HEK293 (cell line): ENCODE measurements at regions not wholly inside any gene's neighbourhood (a gene's known extent, or its start where the extent isn't known, plus 50 kb on each side); places are given as distances from the start of the nearest gene placed in this dataset.

Source experiments
- GLIS1 ChIP-seq: fragments of 450-650 bp; formaldehyde crosslinking; IDR thresholded peaks from 2 replicates; pipeline ENCODE4 v1.5.1; 2016; ENCODE audit warnings: missing biosample characterization, missing genetic modification characterization
- SCRT1 ChIP-seq: fragments of 450-650 bp; formaldehyde crosslinking; IDR thresholded peaks from 2 replicates; pipeline ENCODE4 v1.5.1; 2016; ENCODE audit warnings: missing biosample characterization, missing genetic modification characterization, borderline replicate concordance
- TCF7L2 ChIP-seq: IDR thresholded peaks from 2 replicates; pipeline ENCODE4 v1.6.1; 2011; ENCODE audit warnings: low read depth, mild to moderate bottlenecking, inconsistent platforms, low read length, moderate library complexity, borderline replicate concordance
- ZBTB7A ChIP-seq: fragments of 450-650 bp; formaldehyde crosslinking; IDR thresholded peaks from 2 replicates; pipeline ENCODE4 v1.5.1; 2016; ENCODE audit warnings: low read depth, missing biosample characterization, missing genetic modification characterization
- ZFP3 ChIP-seq: fragments of 450-650 bp; formaldehyde crosslinking; IDR thresholded peaks from 2 replicates; pipeline ENCODE4 v1.5.1; 2016; ENCODE audit warnings: low read depth, missing biosample characterization, missing genetic modification characterization
- ZNF121 ChIP-seq: fragments of 450-650 bp; formaldehyde crosslinking; IDR thresholded peaks from 2 replicates; pipeline ENCODE4 v1.5.1; 2016; ENCODE audit warnings: missing biosample characterization, missing genetic modification characterization
- ZNF324 ChIP-seq: fragments of 450-650 bp; formaldehyde crosslinking; IDR thresholded peaks from 2 replicates; pipeline ENCODE4 v1.5.1; 2016; ENCODE audit warnings: missing biosample characterization, missing genetic modification characterization
- TF ChIP-seq, protein P1 (sequence below): fragments of 450-650 bp; formaldehyde crosslinking; IDR thresholded peaks from 2 replicates; pipeline ENCODE4 v1.5.1; 2017; ENCODE audit warnings: missing biosample characterization, missing genetic modification characterization
- TF ChIP-seq, protein P2 (sequence below): fragments of 450-650 bp; formaldehyde crosslinking; IDR thresholded peaks from 2 replicates; pipeline ENCODE4 v1.5.1; 2016; ENCODE audit warnings: missing biosample characterization, missing genetic modification characterization
- TF ChIP-seq, protein P3 (sequence below): fragments of 450-650 bp; formaldehyde crosslinking; IDR thresholded peaks from 2 replicates; pipeline ENCODE4; 2016; ENCODE audit warnings: missing biosample characterization, missing genetic modification characterization
- TF ChIP-seq, protein P4 (sequence below): fragments of 450-650 bp; formaldehyde crosslinking; IDR thresholded peaks from 2 replicates; pipeline ENCODE4 v1.5.1; 2016; ENCODE audit warnings: missing biosample characterization, missing genetic modification characterization
- TF ChIP-seq, protein P5 (sequence below): fragments of 450-650 bp; formaldehyde crosslinking; conservative IDR thresholded peaks from 2 replicates; pipeline ENCODE4 v1.5.1; 2016; ENCODE audit warnings: low read depth, missing biosample characterization, missing genetic modification characterization
- TF ChIP-seq, protein P6 (sequence below): fragments of 450-650 bp; formaldehyde crosslinking; optimal IDR thresholded peaks from 2 replicates; pipeline ENCODE3; 2016; ENCODE audit warnings: missing biosample characterization, mild to moderate bottlenecking, missing genetic modification characterization
- TF ChIP-seq, protein P7 (sequence below): fragments of 450-650 bp; formaldehyde crosslinking; IDR thresholded peaks from 2 replicates; pipeline ENCODE4 v1.5.1; 2016; ENCODE audit warnings: missing biosample characterization, missing genetic modification characterization

DNA sequence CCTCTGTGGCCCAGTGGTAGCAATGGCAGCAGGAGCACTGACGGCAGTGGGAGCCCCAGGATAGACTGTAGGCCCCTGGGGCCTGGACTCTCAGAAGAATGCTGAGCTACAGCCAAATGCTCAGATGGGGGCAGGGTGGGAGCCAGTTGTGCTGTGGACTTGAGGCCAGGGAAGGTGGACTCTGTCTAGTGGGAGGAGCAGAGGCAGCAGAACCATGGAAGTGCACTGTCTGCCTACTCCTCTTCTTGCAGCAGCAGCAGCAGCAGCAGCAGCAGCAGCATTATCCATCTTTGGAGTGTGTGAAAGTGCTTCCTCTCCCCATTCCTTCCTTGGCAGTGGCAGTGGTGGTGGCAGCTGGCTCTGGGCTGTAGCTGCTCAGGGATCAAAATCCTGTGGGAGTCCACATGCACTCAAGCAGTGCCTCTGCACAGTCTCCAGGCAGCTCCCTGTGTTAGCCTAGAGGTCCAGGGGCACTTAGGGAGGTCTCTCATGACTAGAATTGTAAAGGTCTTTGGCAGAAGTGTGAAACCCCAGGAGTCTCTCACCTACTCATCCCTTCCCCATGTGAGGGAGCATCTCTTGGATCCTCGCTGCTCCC is 917.9 kb upstream of the B3GALT2 start:
- TF ChIP-seq TCF7L2, result no peak
- TF ChIP-seq, protein P1, sequence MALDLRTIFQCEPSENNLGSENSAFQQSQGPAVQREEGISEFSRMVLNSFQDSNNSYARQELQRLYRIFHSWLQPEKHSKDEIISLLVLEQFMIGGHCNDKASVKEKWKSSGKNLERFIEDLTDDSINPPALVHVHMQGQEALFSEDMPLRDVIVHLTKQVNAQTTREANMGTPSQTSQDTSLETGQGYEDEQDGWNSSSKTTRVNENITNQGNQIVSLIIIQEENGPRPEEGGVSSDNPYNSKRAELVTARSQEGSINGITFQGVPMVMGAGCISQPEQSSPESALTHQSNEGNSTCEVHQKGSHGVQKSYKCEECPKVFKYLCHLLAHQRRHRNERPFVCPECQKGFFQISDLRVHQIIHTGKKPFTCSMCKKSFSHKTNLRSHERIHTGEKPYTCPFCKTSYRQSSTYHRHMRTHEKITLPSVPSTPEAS (tag by site-specific recombination), result no peak
- TF ChIP-seq, protein P2, sequence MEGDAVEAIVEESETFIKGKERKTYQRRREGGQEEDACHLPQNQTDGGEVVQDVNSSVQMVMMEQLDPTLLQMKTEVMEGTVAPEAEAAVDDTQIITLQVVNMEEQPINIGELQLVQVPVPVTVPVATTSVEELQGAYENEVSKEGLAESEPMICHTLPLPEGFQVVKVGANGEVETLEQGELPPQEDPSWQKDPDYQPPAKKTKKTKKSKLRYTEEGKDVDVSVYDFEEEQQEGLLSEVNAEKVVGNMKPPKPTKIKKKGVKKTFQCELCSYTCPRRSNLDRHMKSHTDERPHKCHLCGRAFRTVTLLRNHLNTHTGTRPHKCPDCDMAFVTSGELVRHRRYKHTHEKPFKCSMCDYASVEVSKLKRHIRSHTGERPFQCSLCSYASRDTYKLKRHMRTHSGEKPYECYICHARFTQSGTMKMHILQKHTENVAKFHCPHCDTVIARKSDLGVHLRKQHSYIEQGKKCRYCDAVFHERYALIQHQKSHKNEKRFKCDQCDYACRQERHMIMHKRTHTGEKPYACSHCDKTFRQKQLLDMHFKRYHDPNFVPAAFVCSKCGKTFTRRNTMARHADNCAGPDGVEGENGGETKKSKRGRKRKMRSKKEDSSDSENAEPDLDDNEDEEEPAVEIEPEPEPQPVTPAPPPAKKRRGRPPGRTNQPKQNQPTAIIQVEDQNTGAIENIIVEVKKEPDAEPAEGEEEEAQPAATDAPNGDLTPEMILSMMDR, result no peak
- no peak for TF ChIP-seq GLIS1 (tag by site-specific recombination)
- TF ChIP-seq ZFP3, result no peak
- TF ChIP-seq, protein P3, sequence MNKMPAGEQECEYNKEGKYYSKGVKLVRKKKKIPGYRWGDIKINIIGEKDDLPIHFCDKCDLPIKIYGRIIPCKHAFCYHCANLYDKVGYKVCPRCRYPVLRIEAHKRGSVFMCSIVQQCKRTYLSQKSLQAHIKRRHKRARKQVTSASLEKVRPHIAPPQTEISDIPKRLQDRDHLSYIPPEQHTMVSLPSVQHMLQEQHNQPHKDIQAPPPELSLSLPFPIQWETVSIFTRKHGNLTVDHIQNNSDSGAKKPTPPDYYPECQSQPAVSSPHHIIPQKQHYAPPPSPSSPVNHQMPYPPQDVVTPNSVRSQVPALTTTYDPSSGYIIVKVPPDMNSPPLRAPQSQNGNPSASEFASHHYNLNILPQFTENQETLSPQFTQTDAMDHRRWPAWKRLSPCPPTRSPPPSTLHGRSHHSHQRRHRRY, result no peak
- TF ChIP-seq, protein P4, sequence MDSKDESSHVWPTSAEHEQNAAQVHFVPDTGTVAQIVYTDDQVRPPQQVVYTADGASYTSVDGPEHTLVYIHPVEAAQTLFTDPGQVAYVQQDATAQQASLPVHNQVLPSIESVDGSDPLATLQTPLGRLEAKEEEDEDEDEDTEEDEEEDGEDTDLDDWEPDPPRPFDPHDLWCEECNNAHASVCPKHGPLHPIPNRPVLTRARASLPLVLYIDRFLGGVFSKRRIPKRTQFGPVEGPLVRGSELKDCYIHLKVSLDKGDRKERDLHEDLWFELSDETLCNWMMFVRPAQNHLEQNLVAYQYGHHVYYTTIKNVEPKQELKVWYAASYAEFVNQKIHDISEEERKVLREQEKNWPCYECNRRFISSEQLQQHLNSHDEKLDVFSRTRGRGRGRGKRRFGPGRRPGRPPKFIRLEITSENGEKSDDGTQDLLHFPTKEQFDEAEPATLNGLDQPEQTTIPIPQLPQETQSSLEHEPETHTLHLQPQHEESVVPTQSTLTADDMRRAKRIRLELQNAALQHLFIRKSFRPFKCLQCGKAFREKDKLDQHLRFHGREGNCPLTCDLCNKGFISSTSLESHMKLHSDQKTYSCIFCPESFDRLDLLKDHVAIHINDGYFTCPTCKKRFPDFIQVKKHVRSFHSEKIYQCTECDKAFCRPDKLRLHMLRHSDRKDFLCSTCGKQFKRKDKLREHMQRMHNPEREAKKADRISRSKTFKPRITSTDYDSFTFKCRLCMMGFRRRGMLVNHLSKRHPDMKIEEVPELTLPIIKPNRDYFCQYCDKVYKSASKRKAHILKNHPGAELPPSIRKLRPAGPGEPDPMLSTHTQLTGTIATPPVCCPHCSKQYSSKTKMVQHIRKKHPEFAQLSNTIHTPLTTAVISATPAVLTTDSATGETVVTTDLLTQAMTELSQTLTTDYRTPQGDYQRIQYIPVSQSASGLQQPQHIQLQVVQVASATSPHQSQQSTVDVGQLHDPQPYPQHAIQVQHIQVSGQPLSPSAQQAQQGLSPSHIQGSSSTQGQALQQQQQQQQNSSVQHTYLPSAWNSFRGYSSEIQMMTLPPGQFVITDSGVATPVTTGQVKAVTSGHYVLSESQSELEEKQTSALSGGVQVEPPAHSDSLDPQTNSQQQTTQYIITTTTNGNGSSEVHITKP, result no peak
- TF ChIP-seq, protein P5, sequence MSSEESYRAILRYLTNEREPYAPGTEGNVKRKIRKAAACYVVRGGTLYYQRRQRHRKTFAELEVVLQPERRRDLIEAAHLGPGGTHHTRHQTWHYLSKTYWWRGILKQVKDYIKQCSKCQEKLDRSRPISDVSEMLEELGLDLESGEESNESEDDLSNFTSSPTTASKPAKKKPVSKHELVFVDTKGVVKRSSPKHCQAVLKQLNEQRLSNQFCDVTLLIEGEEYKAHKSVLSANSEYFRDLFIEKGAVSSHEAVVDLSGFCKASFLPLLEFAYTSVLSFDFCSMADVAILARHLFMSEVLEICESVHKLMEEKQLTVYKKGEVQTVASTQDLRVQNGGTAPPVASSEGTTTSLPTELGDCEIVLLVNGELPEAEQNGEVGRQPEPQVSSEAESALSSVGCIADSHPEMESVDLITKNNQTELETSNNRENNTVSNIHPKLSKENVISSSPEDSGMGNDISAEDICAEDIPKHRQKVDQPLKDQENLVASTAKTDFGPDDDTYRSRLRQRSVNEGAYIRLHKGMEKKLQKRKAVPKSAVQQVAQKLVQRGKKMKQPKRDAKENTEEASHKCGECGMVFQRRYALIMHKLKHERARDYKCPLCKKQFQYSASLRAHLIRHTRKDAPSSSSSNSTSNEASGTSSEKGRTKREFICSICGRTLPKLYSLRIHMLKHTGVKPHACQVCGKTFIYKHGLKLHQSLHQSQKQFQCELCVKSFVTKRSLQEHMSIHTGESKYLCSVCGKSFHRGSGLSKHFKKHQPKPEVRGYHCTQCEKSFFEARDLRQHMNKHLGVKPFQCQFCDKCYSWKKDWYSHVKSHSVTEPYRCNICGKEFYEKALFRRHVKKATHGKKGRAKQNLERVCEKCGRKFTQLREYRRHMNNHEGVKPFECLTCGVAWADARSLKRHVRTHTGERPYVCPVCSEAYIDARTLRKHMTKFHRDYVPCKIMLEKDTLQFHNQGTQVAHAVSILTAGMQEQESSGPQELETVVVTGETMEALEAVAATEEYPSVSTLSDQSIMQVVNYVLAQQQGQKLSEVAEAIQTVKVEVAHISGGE, result no peak
- no peak for TF ChIP-seq SCRT1
- TF ChIP-seq ZNF324 (tag by site-specific recombination), result no peak
- TF ChIP-seq ZNF121, result no peak
- TF ChIP-seq ZBTB7A (tag by site-specific recombination), result no peak
- TF ChIP-seq, protein P6, sequence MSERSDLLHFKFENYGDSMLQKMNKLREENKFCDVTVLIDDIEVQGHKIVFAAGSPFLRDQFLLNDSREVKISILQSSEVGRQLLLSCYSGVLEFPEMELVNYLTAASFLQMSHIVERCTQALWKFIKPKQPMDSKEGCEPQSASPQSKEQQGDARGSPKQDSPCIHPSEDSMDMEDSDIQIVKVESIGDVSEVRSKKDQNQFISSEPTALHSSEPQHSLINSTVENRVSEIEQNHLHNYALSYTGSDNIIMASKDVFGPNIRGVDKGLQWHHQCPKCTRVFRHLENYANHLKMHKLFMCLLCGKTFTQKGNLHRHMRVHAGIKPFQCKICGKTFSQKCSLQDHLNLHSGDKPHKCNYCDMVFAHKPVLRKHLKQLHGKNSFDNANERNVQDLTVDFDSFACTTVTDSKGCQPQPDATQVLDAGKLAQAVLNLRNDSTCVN, result no peak
- TF ChIP-seq, protein P7, sequence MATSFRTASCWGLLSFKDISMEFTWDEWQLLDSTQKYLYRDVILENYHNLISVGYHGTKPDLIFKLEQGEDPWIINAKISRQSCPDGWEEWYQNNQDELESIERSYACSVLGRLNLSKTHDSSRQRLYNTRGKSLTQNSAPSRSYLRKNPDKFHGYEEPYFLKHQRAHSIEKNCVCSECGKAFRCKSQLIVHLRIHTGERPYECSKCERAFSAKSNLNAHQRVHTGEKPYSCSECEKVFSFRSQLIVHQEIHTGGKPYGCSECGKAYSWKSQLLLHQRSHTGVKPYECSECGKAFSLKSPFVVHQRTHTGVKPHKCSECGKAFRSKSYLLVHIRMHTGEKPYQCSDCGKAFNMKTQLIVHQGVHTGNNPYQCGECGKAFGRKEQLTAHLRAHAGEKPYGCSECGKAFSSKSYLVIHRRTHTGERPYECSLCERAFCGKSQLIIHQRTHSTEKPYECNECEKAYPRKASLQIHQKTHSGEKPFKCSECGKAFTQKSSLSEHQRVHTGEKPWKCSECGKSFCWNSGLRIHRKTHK (tag by site-specific recombination), result no peak
